MM.1S (cell line): ENCODE measurements at regions not wholly inside any gene's neighbourhood (a gene's known extent, or its start where the extent isn't known, plus 50 kb on each side); places are given as distances from the start of the nearest gene placed in this dataset.
"Not testable (repeated sequence)": the region's sequence is repeated elsewhere in the genome, so short reads cannot be mapped to it uniquely, and the experiment has no call there.

ENCODE experiments used
- DNase-seq: peaks from one replicate; pipeline ENCODE4 v3.0.0-alpha.2; 2015
- H2AFZ ChIP-seq: fragments of 300-600 bp; sonication (generic); 2 replicates; pipeline ENCODE4 v1.6.0; 2016; ENCODE audit warnings: antibody characterized with exemption, low read length
- H3F3A ChIP-seq: fragments of 300-600 bp; sonication (generic); 2 replicates; pipeline ENCODE4 v1.6.1; 2016; ENCODE audit warnings: mild to moderate bottlenecking, antibody characterized with exemption, low read length, moderate library complexity, mixed read lengths; ENCODE audit not compliant: insufficient read depth
- H3K27ac ChIP-seq: fragments of 300-600 bp; sonication (generic); 2 replicates; pipeline ENCODE4 v1.5.1; 2016; ENCODE audit warnings: mild to moderate bottlenecking, low read length
- H3K27me3 ChIP-seq: fragments of 300-600 bp; sonication (generic); replicated peaks from 2 replicates; pipeline ENCODE4 v1.6.0; 2016; ENCODE audit warnings: low read length; ENCODE audit not compliant: insufficient read depth
- H3K36me3 ChIP-seq: fragments of 300-600 bp; sonication (generic); replicated peaks from 2 replicates; pipeline ENCODE4 v1.6.1; 2016; ENCODE audit warnings: mild to moderate bottlenecking, low read length, mixed read lengths; ENCODE audit not compliant: insufficient read depth
- H3K4me1 ChIP-seq: fragments of 300-600 bp; sonication (generic); 2 replicates; pipeline ENCODE4 v1.6.1; 2016; ENCODE audit warnings: low read length, mixed read lengths
- H3K4me2 ChIP-seq: fragments of 300-600 bp; sonication (generic); 2 replicates; pipeline ENCODE4 v1.6.0; 2016; ENCODE audit warnings: low read depth, low read length
- H3K4me3 ChIP-seq: fragments of 300-600 bp; sonication (generic); 2 replicates; pipeline ENCODE4 v1.5.1; 2016; ENCODE audit warnings: low read length, mixed read lengths
- H3K79me2 ChIP-seq: fragments of 300-600 bp; sonication (generic); 2 replicates; pipeline ENCODE4 v1.6.1; 2016; ENCODE audit warnings: mixed run types, low read length, mixed read lengths
- H3K9ac ChIP-seq: fragments of 300-600 bp; sonication (generic); 2 replicates; pipeline ENCODE4 v1.6.1; 2016; ENCODE audit warnings: low read length, mixed read lengths
- H3K9me2 ChIP-seq: fragments of 300-600 bp; sonication (generic); replicated peaks from 2 replicates; pipeline ENCODE4 v1.6.1; 2016; ENCODE audit warnings: mild to moderate bottlenecking, low read length, mixed read lengths; ENCODE audit not compliant: insufficient read depth
- H3K9me3 ChIP-seq: fragments of 300-600 bp; sonication (generic); replicated peaks from 2 replicates; pipeline ENCODE4 v1.6.1; 2016; ENCODE audit warnings: mild to moderate bottlenecking, low read length, mixed read lengths; ENCODE audit not compliant: insufficient read depth
- H4K20me1 ChIP-seq: fragments of 300-600 bp; sonication (generic); 2 replicates; pipeline ENCODE4 v1.6.1; 2016; ENCODE audit warnings: mild to moderate bottlenecking, low read length, moderate library complexity, mixed read lengths; ENCODE audit not compliant: insufficient read depth
- CTCF ChIP-seq: fragments of 300-600 bp; sonication (generic); IDR thresholded peaks from 2 replicates; pipeline ENCODE4 v1.5.1; 2016; ENCODE audit warnings: antibody characterized with exemption, low read length, mixed read lengths
- EZH2 ChIP-seq: fragments of 300-600 bp; sonication (generic); optimal IDR thresholded peaks from 2 replicates; pipeline ENCODE3; 2017; ENCODE audit warnings: low read depth, mild to moderate bottlenecking, antibody characterized with exemption, low read length, mixed read lengths
- EZH2phosphoT487 ChIP-seq: fragments of 300-600 bp; sonication (generic); IDR thresholded peaks from 2 replicates; pipeline ENCODE4 v1.6.1; 2018; ENCODE audit warnings: antibody characterized with exemption, low read length

- H2AFZ ChIP-seq: no peak overlapping the region
- H3K9me2 ChIP-seq: no peaks in the 10 kb centered on the region
- no peaks in the 10 kb centered on the region for H3K9me3 ChIP-seq
- no peaks in the 10 kb centered on the region for H3K79me2 ChIP-seq
- H3K27ac ChIP-seq: no peak overlapping the region
- H3F3A ChIP-seq: no peaks in the 10 kb centered on the region
- H3K9ac ChIP-seq: no peak overlapping the region
- no peak for TF ChIP-seq CTCF
- TF ChIP-seq EZH2phosphoT487: no peak
- TF ChIP-seq EZH2: no peak
- DNase-seq: no peak
- H4K20me1 ChIP-seq: no peaks in the 10 kb centered on the region
- no peak overlapping the region for H3K4me2 ChIP-seq
- no peaks in the 10 kb centered on the region for H3K4me1 ChIP-seq
- no peaks in the 10 kb centered on the region for H3K36me3 ChIP-seq
- H3K27me3 ChIP-seq: no peaks in the 10 kb centered on the region
- H3K4me3 ChIP-seq: no peak overlapping the region
These were observed 268.2 kb downstream of the CCSER2 start for GRCh38 chr10:84596585-84596984.

GRCh38 chr10:84599254-84599653, 270.9 kb downstream of the CCSER2 start:
- Histone ChIP-seq H4K20me1 (no peaks in the 10 kb centered on the region), H3K36me3 (no peaks in the 10 kb centered on the region), H3K9ac (no peak overlapping the region), H3K79me2 (no peaks in the 10 kb centered on the region), H3K4me1 (no peaks in the 10 kb centered on the region), H3K9me2 (no peaks in the 10 kb centered on the region), H3K4me3 (no peak overlapping the region), H3K27ac (no peak overlapping the region), H3K4me2 (no peak overlapping the region), H2AFZ (no peak overlapping the region), H3K9me3 (no peaks in the 10 kb centered on the region), H3K27me3 (no peaks in the 10 kb centered on the region), H3F3A (no peaks in the 10 kb centered on the region)
- TF ChIP-seq CTCF (no peak), EZH2 (no peak), EZH2phosphoT487 (no peak)
- no peak for DNase-seq

- Histone ChIP-seq H3K9me2 (no peaks in the 10 kb centered on the region), H3K79me2 (no peaks in the 10 kb centered on the region), H3K4me2 (no peak overlapping the region), H3K9me3 (no peaks in the 10 kb centered on the region), H2AFZ (no peak overlapping the region), H4K20me1 (no peaks in the 10 kb centered on the region), H3K36me3 (no peaks in the 10 kb centered on the region), H3K9ac (no peak overlapping the region), H3K4me1 (no peaks in the 10 kb centered on the region), H3K27me3 (no peaks in the 10 kb centered on the region), H3F3A (no peaks in the 10 kb centered on the region), H3K4me3 (no peak overlapping the region), H3K27ac (no peak overlapping the region)
- no peak for DNase-seq
- no peak for TF ChIP-seq EZH2phosphoT487
- TF ChIP-seq EZH2: no peak
- TF ChIP-seq CTCF: no peak
These were observed 272.6 kb downstream of the CCSER2 start for GRCh38 chr10:84600947-84601346.

GRCh38 chr10:84602543-84602942, 274.2 kb downstream of the CCSER2 start:
- not testable (repeated sequence) for H2AFZ ChIP-seq, H4K20me1 ChIP-seq, DNase-seq, H3K27ac ChIP-seq, H3K9me2 ChIP-seq, H3K9me3 ChIP-seq, H3K4me1 ChIP-seq, H3K79me2 ChIP-seq, H3K27me3 ChIP-seq, H3K36me3 ChIP-seq, H3K9ac ChIP-seq, H3K4me3 ChIP-seq, H3K4me2 ChIP-seq, H3F3A ChIP-seq
